ENCODE measurements at regions not wholly inside any gene's neighbourhood (a gene's known extent, or its start where the extent isn't known, plus 50 kb on each side); places are given as distances from the start of the nearest gene placed in this dataset.

GRCh38 chr2:14263053-14263452 is 369.5 kb upstream of the LRATD1 start:
- H3K4me2 ChIP-seq (ENCODE audit: insufficient read depth, low read length): no peak overlapping the region
- no peaks in the 10 kb centered on the region for H3K9me3 ChIP-seq (ENCODE audit: low read depth, low read length)
- H2AFZ ChIP-seq (ENCODE audit: low read length): no peak overlapping the region
- no peaks in the 10 kb centered on the region for H3K4me1 ChIP-seq (ENCODE audit: insufficient read depth, low read length)
- H3K27ac ChIP-seq (ENCODE audit: low read depth, low read length): no peak overlapping the region
- no peak overlapping the region for H3K4me3 ChIP-seq (ENCODE audit: insufficient read depth, low read length)
- no peak for DNase-seq (ENCODE audit: insufficient read length, low spot score, missing footprints)
- no peaks in the 10 kb centered on the region for H4K20me1 ChIP-seq (ENCODE audit: insufficient read depth, low read length)
- no peaks in the 10 kb centered on the region for H3K79me2 ChIP-seq (ENCODE audit: insufficient read depth, low read length)
- no peaks in the 10 kb centered on the region for H3K36me3 ChIP-seq (ENCODE audit: insufficient read depth, low read length)
- no peak for TF ChIP-seq CTCF (IDR thresholded peaks at IDR 0.05; ENCODE audit: extremely low read depth, low read depth, low read length)
- no peaks in the 10 kb centered on the region for H3K27me3 ChIP-seq (ENCODE audit: insufficient read depth, low read length)

DNA sequence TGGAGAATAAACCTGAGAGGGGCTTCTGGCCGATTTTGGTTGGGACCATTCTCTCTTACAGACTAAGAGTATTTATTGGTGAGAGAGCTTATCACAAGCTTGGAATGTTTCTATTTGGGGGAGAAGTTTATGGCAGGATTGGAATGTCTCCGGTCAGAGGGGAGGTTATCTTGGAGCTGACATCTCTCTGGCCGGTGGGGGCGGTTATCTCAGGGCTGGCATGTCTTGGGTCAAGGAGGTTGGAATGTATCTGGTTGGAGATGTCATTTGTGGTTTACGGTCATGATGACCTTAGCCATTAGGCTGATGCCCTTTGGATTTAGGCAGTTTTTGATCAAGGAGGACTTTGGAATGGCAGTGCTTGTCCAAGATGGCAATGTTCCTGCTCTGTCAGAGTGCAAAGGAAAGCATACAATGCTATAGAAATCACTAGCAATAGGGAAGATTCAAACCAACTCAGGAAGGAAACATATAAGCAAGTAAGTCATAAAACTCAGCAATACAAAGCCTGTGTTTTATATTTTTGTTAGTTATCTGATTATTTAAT is 362.4 kb upstream of the LRATD1 start:
- TF ChIP-seq CTCF (IDR thresholded peaks at IDR 0.05; ENCODE audit: extremely low read depth, low read depth, low read length): no peak
- no peak overlapping the region for H3K4me3 ChIP-seq (ENCODE audit: insufficient read depth, low read length)
- H3K9me3 ChIP-seq (ENCODE audit: low read depth, low read length): peaks cover 2% of the 10 kb centered on the region
- no peak overlapping the region for H3K27ac ChIP-seq (ENCODE audit: low read depth, low read length)
- no peak overlapping the region for H2AFZ ChIP-seq (ENCODE audit: low read length)
- no peaks in the 10 kb centered on the region for H3K4me1 ChIP-seq (ENCODE audit: insufficient read depth, low read length)
- H4K20me1 ChIP-seq (ENCODE audit: insufficient read depth, low read length): no peaks in the 10 kb centered on the region
- H3K4me2 ChIP-seq (ENCODE audit: insufficient read depth, low read length): no peak overlapping the region
- no peaks in the 10 kb centered on the region for H3K79me2 ChIP-seq (ENCODE audit: insufficient read depth, low read length)
- DNase-seq (ENCODE audit: insufficient read length, low spot score, missing footprints): no peak
- H3K36me3 ChIP-seq (ENCODE audit: insufficient read depth, low read length): no peaks in the 10 kb centered on the region
- H3K27me3 ChIP-seq (ENCODE audit: insufficient read depth, low read length): no peaks in the 10 kb centered on the region

DNA sequence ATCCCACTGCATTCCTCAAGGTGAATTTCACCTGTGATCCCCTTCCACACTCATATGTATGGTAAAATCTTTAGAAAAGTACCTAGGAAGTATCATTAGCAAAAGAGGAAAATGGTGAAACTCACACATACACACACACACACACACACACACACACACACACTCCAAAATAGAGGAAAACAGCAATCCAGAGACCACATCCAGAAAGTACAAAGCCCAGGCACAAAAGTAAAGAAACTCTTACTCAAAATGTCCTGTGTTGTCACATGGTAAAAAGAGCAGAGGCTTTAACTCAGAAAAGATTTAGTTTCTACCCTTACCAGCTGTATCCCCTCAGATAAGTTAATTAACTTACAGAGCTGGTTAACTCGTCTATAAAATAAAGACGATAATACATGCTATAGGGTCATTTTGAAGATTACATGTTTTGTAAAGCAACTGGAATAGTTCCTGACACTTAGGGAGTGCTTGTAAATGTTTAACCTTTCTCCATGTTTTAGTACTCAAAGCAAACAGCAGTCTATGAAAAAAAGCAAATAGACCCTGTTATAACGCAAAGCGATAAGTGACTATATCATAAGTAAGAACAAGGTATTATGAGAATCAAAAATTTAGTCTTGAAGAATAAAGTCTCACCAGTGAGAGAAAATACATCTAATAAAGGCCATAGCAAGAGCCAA is 360.0 kb upstream of the LRATD1 start:
- H3K79me2 ChIP-seq (ENCODE audit: insufficient read depth, low read length): no peaks in the 10 kb centered on the region
- no peak for TF ChIP-seq CTCF (IDR thresholded peaks at IDR 0.05; ENCODE audit: extremely low read depth, low read depth, low read length)
- no peaks in the 10 kb centered on the region for H3K27me3 ChIP-seq (ENCODE audit: insufficient read depth, low read length)
- no peak overlapping the region for H3K4me2 ChIP-seq (ENCODE audit: insufficient read depth, low read length)
- H3K9me3 ChIP-seq (ENCODE audit: low read depth, low read length): peaks cover 2% of the 10 kb centered on the region
- no peaks in the 10 kb centered on the region for H3K4me1 ChIP-seq (ENCODE audit: insufficient read depth, low read length)
- H2AFZ ChIP-seq (ENCODE audit: low read length): no peak overlapping the region
- H3K27ac ChIP-seq (ENCODE audit: low read depth, low read length): no peak overlapping the region
- H3K36me3 ChIP-seq (ENCODE audit: insufficient read depth, low read length): no peaks in the 10 kb centered on the region
- DNase-seq (ENCODE audit: insufficient read length, low spot score, missing footprints): no peak
- no peaks in the 10 kb centered on the region for H4K20me1 ChIP-seq (ENCODE audit: insufficient read depth, low read length)
- no peak overlapping the region for H3K4me3 ChIP-seq (ENCODE audit: insufficient read depth, low read length)

DNA sequence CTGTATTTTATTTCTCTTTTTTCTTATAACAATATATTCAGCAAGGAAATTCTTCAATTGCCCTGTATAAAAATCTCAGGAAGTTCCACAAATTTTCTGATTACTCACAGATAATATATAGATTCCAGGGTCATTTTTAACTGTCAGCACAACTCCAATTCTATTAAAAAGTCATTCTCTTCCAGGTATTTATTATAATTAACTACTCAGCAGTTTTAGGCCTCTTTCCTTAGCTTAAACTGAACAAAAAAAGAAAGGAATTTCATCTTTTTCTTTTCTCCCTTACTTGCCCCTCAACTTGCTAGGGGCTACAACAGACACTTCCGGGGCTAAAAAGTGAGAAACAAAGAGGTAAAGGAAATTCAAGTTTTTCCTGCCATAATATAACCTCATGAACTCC is 358.9 kb upstream of the LRATD1 start:
- no peak for TF ChIP-seq CTCF (IDR thresholded peaks at IDR 0.05; ENCODE audit: extremely low read depth, low read depth, low read length)
- Histone ChIP-seq H3K9me3 (ENCODE audit: low read depth, low read length) (peaks cover 2% of the 10 kb centered on the region), H2AFZ (ENCODE audit: low read length) (no peak overlapping the region), H3K4me3 (ENCODE audit: insufficient read depth, low read length) (no peak overlapping the region), H3K79me2 (ENCODE audit: insufficient read depth, low read length) (no peaks in the 10 kb centered on the region), H3K4me1 (ENCODE audit: insufficient read depth, low read length) (no peaks in the 10 kb centered on the region), H4K20me1 (ENCODE audit: insufficient read depth, low read length) (no peaks in the 10 kb centered on the region), H3K27ac (ENCODE audit: low read depth, low read length) (no peak overlapping the region), H3K36me3 (ENCODE audit: insufficient read depth, low read length) (no peaks in the 10 kb centered on the region), H3K4me2 (ENCODE audit: insufficient read depth, low read length) (no peak overlapping the region), H3K27me3 (ENCODE audit: insufficient read depth, low read length) (no peaks in the 10 kb centered on the region)
- DNase-seq (ENCODE audit: insufficient read length, low spot score, missing footprints): no peak
